Neuronal stem cell (in vitro differentiated cells): ENCODE measurements at regions not wholly inside any gene's neighbourhood (a gene's known extent, or its start where the extent isn't known, plus 50 kb on each side); places are given as distances from the start of the nearest gene placed in this dataset.
A peak's percentile ranks its signal among the peaks of the same experiment; 100 is the strongest.

ENCODE experiments used
- DNase-seq: peaks from one replicate; pipeline ENCODE4 v3.0.0-alpha.2; 2013; ENCODE audit warnings: low spot score
- H2AFZ ChIP-seq: one replicate; pipeline ENCODE4 v1.6.1; 2013; ENCODE audit warnings: mild to moderate bottlenecking, low read length, inconsistent platforms
- H2AK5ac ChIP-seq: 2 replicates; pipeline ENCODE4 v1.6.1; 2013; ENCODE audit warnings: low read depth, mild to moderate bottlenecking, inconsistent platforms, low read length, moderate library complexity, mixed read lengths
- H2BK120ac ChIP-seq: 2 replicates; pipeline ENCODE4 v1.6.1; 2013; ENCODE audit warnings: low read depth, mild to moderate bottlenecking, inconsistent platforms, low read length, moderate library complexity, mixed read lengths
- H2BK12ac ChIP-seq: one replicate; pipeline ENCODE4 v1.6.1; 2013; ENCODE audit warnings: low read length, inconsistent platforms
- H2BK15ac ChIP-seq: 2 replicates; pipeline ENCODE4 v1.6.1; 2013; ENCODE audit warnings: mild to moderate bottlenecking, low read length, inconsistent platforms, mixed read lengths
- H2BK5ac ChIP-seq: one replicate; pipeline ENCODE4 v1.6.1; 2013; ENCODE audit warnings: inconsistent platforms, mild to moderate bottlenecking, low read length, moderate library complexity
- H3K14ac ChIP-seq: one replicate; pipeline ENCODE4 v1.6.1; 2013; ENCODE audit warnings: low read length, inconsistent platforms
- H3K18ac ChIP-seq: 2 replicates; pipeline ENCODE4 v1.6.1; 2013; ENCODE audit warnings: low read length, inconsistent platforms
- H3K23ac ChIP-seq: 2 replicates; pipeline ENCODE4 v1.6.1; 2013; ENCODE audit warnings: low read depth, mild to moderate bottlenecking, mixed read lengths, low read length, inconsistent platforms; ENCODE audit not compliant: poor library complexity
- H3K27ac ChIP-seq: replicated peaks from 3 replicates; pipeline ENCODE4 v1.5.1; 2013; ENCODE audit warnings: low read length, inconsistent platforms
- H3K27me3 ChIP-seq, 3 experiments: 2 replicates each; pipeline ENCODE4 v1.6.1; 2013; ENCODE audit warnings: low read length in 3 of 3, mild to moderate bottlenecking in 2 of 3, inconsistent platforms in 1 of 3, low read depth in 1 of 3, mixed read lengths in 1 of 3, moderate library complexity in 1 of 3; ENCODE audit not compliant: control insufficient read depth in 3 of 3, insufficient read depth in 3 of 3
- H3K36me3 ChIP-seq, 2 donors: replicated peaks in 1 of 2; 2 replicates each; pipeline ENCODE4 v1.6.1; 2013; ENCODE audit warnings: low read length in 2 of 2; ENCODE audit not compliant: control insufficient read depth in 2 of 2, insufficient read depth in 2 of 2
- H3K4ac ChIP-seq: 2 replicates; pipeline ENCODE4 v1.6.1; 2013; ENCODE audit warnings: inconsistent platforms, mild to moderate bottlenecking, low read length, moderate library complexity
- H3K4me1 ChIP-seq, 2 donors: 1 replicate in 1 of 2; 2 replicates in 1 of 2; pipeline ENCODE4 v1.6.1; 2013; ENCODE audit warnings: low read length in 2 of 2, low read depth in 1 of 2; ENCODE audit not compliant: control insufficient read depth in 2 of 2, insufficient read depth in 1 of 2
- H3K4me2 ChIP-seq: one replicate; pipeline ENCODE4 v1.6.1; 2013; ENCODE audit warnings: mild to moderate bottlenecking, low read length, inconsistent platforms; ENCODE audit not compliant: insufficient read depth, poor library complexity, severe bottlenecking
- H3K4me3 ChIP-seq, 2 donors: 2 replicates each; pipeline ENCODE4 v1.5.1; 2013; ENCODE audit warnings: low read length in 2 of 2, mild to moderate bottlenecking in 2 of 2, inconsistent platforms in 1 of 2, moderate library complexity in 1 of 2
- H3K79me1 ChIP-seq: one replicate; pipeline ENCODE4 v1.6.1; 2013; ENCODE audit warnings: low read depth, mild to moderate bottlenecking, inconsistent platforms, low read length, moderate library complexity
- H3K9ac ChIP-seq: one replicate; pipeline ENCODE4 v1.6.1; 2013; ENCODE audit warnings: mild to moderate bottlenecking, low read depth, low read length, inconsistent platforms; ENCODE audit not compliant: poor library complexity
- H3K9me3 ChIP-seq, 2 donors: replicated peaks in 1 of 2; 2 replicates each; pipeline versions ENCODE3 to v1.6.1; 2013; ENCODE audit warnings: low read length in 2 of 2, mild to moderate bottlenecking in 2 of 2, inconsistent platforms in 1 of 2, low read depth in 1 of 2, mixed read lengths in 1 of 2, moderate library complexity in 1 of 2; ENCODE audit not compliant: control insufficient read depth in 2 of 2, insufficient read depth in 1 of 2
- H4K8ac ChIP-seq: one replicate; pipeline ENCODE4 v1.6.1; 2013; ENCODE audit warnings: low read depth, mild to moderate bottlenecking, inconsistent platforms, low read length, moderate library complexity
- H4K91ac ChIP-seq: one replicate; pipeline ENCODE4 v1.6.1; 2013; ENCODE audit warnings: low read length, low read depth, mild to moderate bottlenecking, inconsistent platforms; ENCODE audit not compliant: poor library complexity
- WGBS, 2 donors: extraction: QIAGEN DNeasy Blood & Tissue Kit; methylation state at CpG; one replicate each; pipeline ENCODE4 v1.1.7; 2013; ENCODE audit warnings: missing lambda C conversion rate in 2 of 2, mixed read lengths in 1 of 2; ENCODE audit not compliant: insufficient read length in 2 of 2, insufficient replicate concordance in 1 of 2; ENCODE audit errors: extremely low coverage in 2 of 2; 5-methylcytosine and 5-hydroxymethylcytosine counted together

GRCh38 chr3:86229775-86230094 lies 761.2 kb downstream of the VGLL3 start:
- H2AK5ac ChIP-seq: no peak overlapping the region
- no peaks in the 10 kb centered on the region for H3K9me3 ChIP-seq
- no peak overlapping the region for H2BK15ac ChIP-seq
- H3K23ac ChIP-seq: no peak overlapping the region
- H3K36me3 ChIP-seq: no peaks in the 10 kb centered on the region
- H3K4me3 ChIP-seq: no peak overlapping the region
- no peak overlapping the region for H2BK120ac ChIP-seq
- H3K4me1 ChIP-seq: peaks cover 0 to 4% of the 10 kb centered on the region in 2 donors
- H4K91ac ChIP-seq: no peak overlapping the region
- no peak overlapping the region for H2BK5ac ChIP-seq
- no peak overlapping the region for H3K9ac ChIP-seq
- no peaks in the 10 kb centered on the region for H3K79me1 ChIP-seq
- H3K27me3 ChIP-seq: no peaks in the 10 kb centered on the region
- no peak overlapping the region for H3K18ac ChIP-seq
- no peak overlapping the region for H3K4ac ChIP-seq
- DNase-seq: no peak
- WGBS, 2 donors: no CpG with 5 or more reads among the region's 2 CpGs
- no peak overlapping the region for H3K14ac ChIP-seq
- H2AFZ ChIP-seq: no peak overlapping the region
- no peak overlapping the region for H3K27ac ChIP-seq
- no peak overlapping the region for H4K8ac ChIP-seq
- no peak overlapping the region for H2BK12ac ChIP-seq
- H3K4me2 ChIP-seq: no peak overlapping the region

DNA sequence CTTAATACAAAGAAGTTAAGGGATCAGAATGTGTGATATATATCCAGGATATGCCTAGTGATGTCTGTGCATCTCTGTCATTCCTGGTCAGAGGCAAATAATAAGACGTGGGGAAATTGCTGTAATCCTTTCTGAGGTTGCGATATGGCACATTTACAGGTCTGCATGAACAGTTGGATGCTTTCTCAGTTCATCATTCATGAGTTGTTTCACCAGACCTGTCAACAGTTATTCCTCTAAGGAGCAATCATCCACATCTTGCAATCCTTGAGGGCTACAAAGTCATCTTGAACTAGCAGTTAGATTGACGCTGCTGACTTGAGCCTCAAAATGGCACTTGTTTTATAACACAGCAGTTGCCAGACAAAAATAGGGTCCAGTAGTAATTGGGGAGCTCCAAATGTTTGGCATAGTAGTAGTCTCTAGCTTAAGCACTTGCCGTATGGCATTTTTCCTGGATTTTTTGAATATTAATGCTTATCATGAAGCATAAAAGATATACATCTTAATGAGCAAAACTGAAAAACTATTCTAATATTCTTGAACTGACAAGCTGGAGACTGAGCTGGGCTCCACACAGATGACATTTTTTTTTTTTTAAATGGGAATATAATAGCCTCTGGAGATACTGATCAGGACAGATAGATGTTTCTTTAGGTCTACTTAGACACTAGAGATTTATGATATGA lies 761.7 kb downstream of the VGLL3 start:
- Histone ChIP-seq H3K4ac (no peak overlapping the region), H2BK5ac (no peak overlapping the region)

DNA sequence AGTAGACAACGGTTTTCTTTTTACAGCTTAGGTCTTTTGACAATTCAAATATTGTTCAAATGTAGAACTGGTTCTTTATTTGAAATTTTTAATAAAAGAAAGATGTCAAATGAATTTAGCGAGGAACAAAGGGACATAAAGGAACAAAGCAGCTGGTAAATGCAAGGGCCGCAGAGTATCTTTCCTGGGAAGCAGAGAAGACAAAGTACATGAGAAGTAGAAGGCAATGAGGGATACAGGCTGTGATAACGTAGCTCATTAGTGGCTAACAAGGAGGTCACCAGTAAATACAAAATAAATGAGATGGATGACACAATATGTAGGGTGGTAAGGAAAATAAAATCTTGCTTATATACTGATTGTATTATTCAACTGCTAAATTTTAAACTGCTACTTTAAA lies 762.8 kb downstream of the VGLL3 start:
- Histone ChIP-seq H4K8ac (no peak overlapping the region), H3K4me1 (peaks cover 0 to 4% of the 10 kb centered on the region in 2 donors), H3K18ac (no peak overlapping the region), H3K23ac (no peak overlapping the region), H3K79me1 (no peaks in the 10 kb centered on the region), H3K9ac (no peak overlapping the region), H2BK12ac (no peak overlapping the region), H3K36me3 (no peaks in the 10 kb centered on the region), H2AK5ac (no peak overlapping the region), H3K4me3 (no peak overlapping the region), H2BK120ac (no peak overlapping the region), H3K27me3 (no peaks in the 10 kb centered on the region), H2AFZ (peak overlapping the region; percentile 12), H3K4ac (no peak overlapping the region), H3K9me3 (no peaks in the 10 kb centered on the region), H3K14ac (no peak overlapping the region), H2BK15ac (no peak overlapping the region), H4K91ac (no peak overlapping the region), H2BK5ac (no peak overlapping the region), H3K27ac (no peak overlapping the region), H3K4me2 (no peak overlapping the region)
- peak; percentile 12 for DNase-seq
- no CpG with 5 or more reads among the region's 4 CpGs for WGBS, 2 donors

More for the DNA sequence above, 761.7 kb downstream of the VGLL3 start:
- Histone ChIP-seq H3K23ac (no peak overlapping the region), H3K79me1 (no peaks in the 10 kb centered on the region), H4K8ac (no peak overlapping the region), H2AK5ac (no peak overlapping the region), H3K9ac (no peak overlapping the region), H3K9me3 (no peaks in the 10 kb centered on the region), H2BK12ac (no peak overlapping the region), H3K27me3 (no peaks in the 10 kb centered on the region), H3K36me3 (no peaks in the 10 kb centered on the region), H2AFZ (peak overlapping the region; percentile 9), H2BK15ac (no peak overlapping the region), H3K27ac (no peak overlapping the region), H3K4me1 (peaks cover 0 to 4% of the 10 kb centered on the region in 2 donors), H3K4me2 (no peak overlapping the region), H3K14ac (no peak overlapping the region), H3K4me3 (no peak overlapping the region), H4K91ac (no peak overlapping the region), H3K18ac (no peak overlapping the region), H2BK120ac (no peak overlapping the region)
- no CpG with 5 or more reads among the region's 4 CpGs for WGBS, 2 donors
- no peak for DNase-seq

- no peak overlapping the region for H3K4ac ChIP-seq
- no peaks in the 10 kb centered on the region for H3K9me3 ChIP-seq
- no peak overlapping the region for H2AK5ac ChIP-seq
- H4K8ac ChIP-seq: no peak overlapping the region
- H3K27ac ChIP-seq: no peak overlapping the region
- H3K36me3 ChIP-seq: no peaks in the 10 kb centered on the region
- H3K4me1 ChIP-seq: peaks cover 0 to 4% of the 10 kb centered on the region in 2 donors
- H3K23ac ChIP-seq: no peak overlapping the region
- H3K79me1 ChIP-seq: no peaks in the 10 kb centered on the region
- no peak for DNase-seq
- H3K4me3 ChIP-seq: no peak overlapping the region
- H3K27me3 ChIP-seq: no peaks in the 10 kb centered on the region
- no peak overlapping the region for H2BK12ac ChIP-seq
- H2BK5ac ChIP-seq: no peak overlapping the region
- no peak overlapping the region for H3K4me2 ChIP-seq
- WGBS, 2 donors: no CpG with 5 or more reads among the region's 3 CpGs
- no peak overlapping the region for H3K18ac ChIP-seq
- no peak overlapping the region for H3K14ac ChIP-seq
- no peak overlapping the region for H2BK15ac ChIP-seq
- H4K91ac ChIP-seq: no peak overlapping the region
- H2AFZ ChIP-seq: no peak overlapping the region
- H2BK120ac ChIP-seq: no peak overlapping the region
- H3K9ac ChIP-seq: no peak overlapping the region
These were observed 765.5 kb downstream of the VGLL3 start for GRCh38 chr3:86225461-86225860.
